Mesothelial cell of epicardium (in vitro differentiated cells): ENCODE measurements at regions not wholly inside any gene's neighbourhood (a gene's known extent, or its start where the extent isn't known, plus 50 kb on each side); places are given as distances from the start of the nearest gene placed in this dataset.

Experiments
- DNase-seq, 2 experiments: peaks; one replicate each; pipeline ENCODE4 v3.0.0; 2021; ENCODE audit warnings: low spot score in 2 of 2; ENCODE audit not compliant: unreplicated experiment in 2 of 2
- H3K27ac Mint-ChIP-seq: 2 replicates; pipeline ENCODE4 v1.8.0; 2021; ENCODE audit warnings: mixed read lengths
- H3K27me3 Mint-ChIP-seq: 2 replicates; pipeline ENCODE4 v1.8.0; 2021; ENCODE audit warnings: low read depth, mixed read lengths
- H3K36me3 Mint-ChIP-seq: 2 replicates; pipeline ENCODE4 v1.8.0; 2021; ENCODE audit warnings: mixed read lengths
- H3K4me1 Mint-ChIP-seq: 2 replicates; pipeline ENCODE4 v1.8.0; 2021; ENCODE audit warnings: mixed read lengths
- H3K4me3 Mint-ChIP-seq: 2 replicates; pipeline ENCODE4 v1.8.0; 2021; ENCODE audit warnings: mild to moderate bottlenecking, moderate library complexity, mixed read lengths
- H3K9me3 Mint-ChIP-seq: 2 replicates; pipeline ENCODE4 v1.8.0; 2021; ENCODE audit warnings: mixed read lengths
- TF ChIP-seq, protein P1 (sequence below): fragments of 200-600 bp; sonication (generic); IDR thresholded peaks from one replicate; pipeline ENCODE4 v1.5.0; 2021; ENCODE audit warnings: antibody characterized with exemption; ENCODE audit not compliant: unreplicated experiment

DNA sequence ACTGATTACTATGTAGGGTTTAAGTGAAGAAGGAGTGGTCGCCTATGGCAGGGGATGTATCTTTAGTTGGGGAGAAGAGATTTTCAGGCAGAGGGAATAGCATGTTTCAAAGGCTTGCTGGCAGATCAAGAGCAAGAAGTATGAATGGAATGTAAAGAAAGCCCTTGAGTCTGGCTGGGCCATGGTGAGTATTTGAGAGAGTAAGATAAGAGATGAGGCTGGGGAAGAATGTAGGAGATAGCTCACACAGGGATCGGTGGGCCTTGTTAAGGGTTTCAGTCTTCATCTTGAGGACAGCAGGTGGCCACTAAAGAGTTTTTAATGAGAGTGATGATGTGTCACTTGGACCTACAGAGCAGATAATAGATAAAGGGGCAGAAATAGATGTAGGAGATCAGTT is 319.1 kb upstream of the RPS6KA3 start:
- peaks cover 5% of the 10 kb centered on the region for H3K36me3 Mint-ChIP-seq
- peak overlapping the region; percentile 64 for H3K27ac Mint-ChIP-seq
- peaks cover 8% of the 10 kb centered on the region for H3K4me1 Mint-ChIP-seq
- no peak for DNase-seq
- TF ChIP-seq, protein P1, sequence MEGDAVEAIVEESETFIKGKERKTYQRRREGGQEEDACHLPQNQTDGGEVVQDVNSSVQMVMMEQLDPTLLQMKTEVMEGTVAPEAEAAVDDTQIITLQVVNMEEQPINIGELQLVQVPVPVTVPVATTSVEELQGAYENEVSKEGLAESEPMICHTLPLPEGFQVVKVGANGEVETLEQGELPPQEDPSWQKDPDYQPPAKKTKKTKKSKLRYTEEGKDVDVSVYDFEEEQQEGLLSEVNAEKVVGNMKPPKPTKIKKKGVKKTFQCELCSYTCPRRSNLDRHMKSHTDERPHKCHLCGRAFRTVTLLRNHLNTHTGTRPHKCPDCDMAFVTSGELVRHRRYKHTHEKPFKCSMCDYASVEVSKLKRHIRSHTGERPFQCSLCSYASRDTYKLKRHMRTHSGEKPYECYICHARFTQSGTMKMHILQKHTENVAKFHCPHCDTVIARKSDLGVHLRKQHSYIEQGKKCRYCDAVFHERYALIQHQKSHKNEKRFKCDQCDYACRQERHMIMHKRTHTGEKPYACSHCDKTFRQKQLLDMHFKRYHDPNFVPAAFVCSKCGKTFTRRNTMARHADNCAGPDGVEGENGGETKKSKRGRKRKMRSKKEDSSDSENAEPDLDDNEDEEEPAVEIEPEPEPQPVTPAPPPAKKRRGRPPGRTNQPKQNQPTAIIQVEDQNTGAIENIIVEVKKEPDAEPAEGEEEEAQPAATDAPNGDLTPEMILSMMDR = no peak
- no peak overlapping the region for H3K4me3 Mint-ChIP-seq
- H3K9me3 Mint-ChIP-seq = peaks cover 34% of the 10 kb centered on the region
- no peaks in the 10 kb centered on the region for H3K27me3 Mint-ChIP-seq

DNA sequence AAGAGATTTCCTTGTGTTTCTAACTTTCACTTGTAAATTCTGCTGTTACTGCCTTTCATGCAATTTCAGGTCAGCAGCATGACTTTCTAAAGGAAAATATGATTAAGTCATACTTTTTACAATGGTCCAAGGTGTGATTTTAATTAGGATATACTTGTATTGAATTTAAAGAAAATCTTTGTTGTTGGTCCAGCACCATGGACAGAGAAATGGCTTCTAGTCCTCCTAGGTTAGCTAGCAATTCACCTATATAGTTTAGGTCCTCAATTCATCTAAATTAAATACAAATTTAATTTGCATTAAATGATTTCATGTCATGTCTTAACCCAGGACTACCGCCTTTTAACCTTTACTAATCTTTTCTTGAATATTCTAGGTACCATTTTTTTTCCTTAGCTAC is 304.9 kb upstream of the RPS6KA3 start:
- TF ChIP-seq, protein P1 = no peak
- Mint-ChIP-seq H3K27ac (no peak overlapping the region), H3K9me3 (no peaks in the 10 kb centered on the region), H3K4me3 (no peak overlapping the region), H3K36me3 (no peaks in the 10 kb centered on the region), H3K4me1 (no peaks in the 10 kb centered on the region), H3K27me3 (no peaks in the 10 kb centered on the region)
- DNase-seq = no peak

DNA sequence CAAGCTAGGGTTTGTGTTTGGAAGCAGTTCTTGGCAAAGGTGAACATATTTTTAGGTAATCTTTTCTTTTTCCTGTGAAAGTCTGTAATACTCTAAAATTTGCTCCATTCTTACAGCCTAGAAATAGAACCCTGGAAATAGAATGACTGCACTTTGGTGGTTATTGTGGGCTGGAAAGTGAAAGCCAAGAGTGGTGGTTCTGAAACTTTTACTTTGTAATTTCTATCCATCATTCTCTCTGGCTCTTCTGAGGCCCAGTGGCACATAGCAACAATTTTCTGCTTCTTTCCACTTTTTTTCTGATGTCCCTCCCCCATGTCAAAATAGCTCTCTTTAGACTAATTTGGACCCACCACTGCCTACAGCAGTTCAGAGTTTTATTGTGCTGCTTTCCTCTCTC is 300.4 kb upstream of the RPS6KA3 start:
- Mint-ChIP-seq H3K4me3 (no peak overlapping the region), H3K36me3 (no peaks in the 10 kb centered on the region), H3K9me3 (no peaks in the 10 kb centered on the region), H3K4me1 (no peaks in the 10 kb centered on the region), H3K27me3 (no peaks in the 10 kb centered on the region), H3K27ac (no peak overlapping the region)
- TF ChIP-seq, protein P1 = no peak
- DNase-seq = no peak

DNA sequence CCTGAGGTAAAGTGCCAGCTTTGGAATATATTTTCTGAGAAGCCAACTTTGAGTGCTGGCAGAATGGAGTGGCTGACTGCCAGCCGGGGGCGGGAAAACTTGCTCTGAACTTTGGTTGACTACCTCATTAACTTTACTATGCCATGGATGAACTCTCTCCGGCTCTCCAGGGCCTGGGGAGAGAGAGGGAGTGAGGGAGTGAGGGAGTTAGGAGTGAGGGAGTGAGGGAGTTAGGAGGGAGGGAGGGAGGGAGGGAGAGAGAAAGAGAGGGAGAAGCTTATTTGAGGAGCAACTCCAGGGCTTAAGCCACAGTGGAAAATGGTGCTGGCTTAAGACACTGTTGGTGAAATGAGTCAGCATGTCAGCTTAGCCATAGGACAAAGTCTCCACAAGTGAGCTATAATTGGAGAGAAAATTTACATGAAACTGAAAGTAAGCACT is 280.9 kb upstream of the RPS6KA3 start:
- H3K27ac Mint-ChIP-seq = peak overlapping the region; percentile 71
- peaks cover 8% of the 10 kb centered on the region for H3K4me1 Mint-ChIP-seq
- H3K27me3 Mint-ChIP-seq = no peaks in the 10 kb centered on the region
- H3K4me3 Mint-ChIP-seq = no peak overlapping the region
- TF ChIP-seq, protein P1 = no peak
- DNase-seq = no peak
- H3K36me3 Mint-ChIP-seq = no peaks in the 10 kb centered on the region
- H3K9me3 Mint-ChIP-seq = peaks cover 27% of the 10 kb centered on the region

DNA sequence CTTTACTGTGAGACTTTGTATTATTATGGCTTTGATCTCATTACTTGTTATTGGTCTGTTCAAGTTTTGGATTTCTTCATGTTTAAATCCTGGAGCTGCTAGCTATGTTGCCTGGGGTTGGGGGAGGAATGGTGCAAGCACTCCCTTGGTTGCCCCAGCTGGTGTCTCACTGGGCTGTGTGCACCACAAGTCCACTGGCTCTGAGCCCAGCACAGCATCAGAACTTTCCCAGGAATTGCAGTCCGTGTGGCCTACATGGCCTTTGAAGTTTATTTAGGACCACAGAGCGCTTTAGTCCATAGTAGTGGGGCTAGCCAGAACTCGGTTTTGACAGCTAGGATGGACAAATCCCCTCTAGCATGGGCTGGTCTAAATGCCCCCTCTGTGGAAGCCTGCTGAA is 278.8 kb upstream of the RPS6KA3 start:
- H3K36me3 Mint-ChIP-seq = peaks cover 3% of the 10 kb centered on the region
- H3K27ac Mint-ChIP-seq = no peak overlapping the region
- no peak for DNase-seq
- no peaks in the 10 kb centered on the region for H3K27me3 Mint-ChIP-seq
- H3K9me3 Mint-ChIP-seq = peaks cover 46% of the 10 kb centered on the region
- TF ChIP-seq, protein P1 = no peak
- no peak overlapping the region for H3K4me3 Mint-ChIP-seq
- peaks cover 8% of the 10 kb centered on the region for H3K4me1 Mint-ChIP-seq

DNA sequence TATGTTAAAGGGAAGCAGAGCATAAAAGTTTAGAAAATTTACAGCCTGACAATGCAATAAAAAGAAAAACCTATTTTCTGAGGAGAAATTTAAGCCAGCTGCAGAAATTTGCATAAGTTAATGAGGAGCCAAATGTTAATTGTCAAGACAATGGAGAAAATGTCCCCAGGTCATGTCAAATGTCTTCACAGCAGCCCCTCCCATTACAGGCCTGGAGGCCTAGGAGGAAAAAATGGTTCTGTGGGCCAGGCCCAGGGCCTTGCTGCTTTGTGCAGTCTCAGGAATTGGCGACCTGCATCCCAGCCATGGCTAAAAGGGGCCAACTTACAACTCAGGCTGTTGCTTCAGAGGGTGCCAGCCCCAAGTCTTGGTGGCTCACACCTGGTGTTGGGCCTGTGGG is 275.4 kb upstream of the RPS6KA3 start:
- DNase-seq = no peak
- TF ChIP-seq, protein P1 = no peak
- H3K4me1 Mint-ChIP-seq = peaks cover 1% of the 10 kb centered on the region
- no peak overlapping the region for H3K27ac Mint-ChIP-seq
- no peaks in the 10 kb centered on the region for H3K27me3 Mint-ChIP-seq
- H3K36me3 Mint-ChIP-seq = peaks cover 3% of the 10 kb centered on the region
- no peak overlapping the region for H3K4me3 Mint-ChIP-seq
- peaks cover 46% of the 10 kb centered on the region for H3K9me3 Mint-ChIP-seq
